Endothelial cell of umbilical vein (primary cell): ENCODE measurements at regions not wholly inside any gene's neighbourhood (a gene's known extent, or its start where the extent isn't known, plus 50 kb on each side); places are given as distances from the start of the nearest gene placed in this dataset.

Experiments
- BruUV-seq: library from RNA; stranded (reverse); fragments of 400-500 nt; replicated peaks from 2 replicates; lab custom pipeline; 2021; lab: Mats Ljungman, UMichigan
- CTCF ChIA-PET: fragments of 300-600, 350-600 bp; sonication (Branson Sonifier 250); formaldehyde crosslinking; loops from one replicate; lab custom pipeline; 2021; ENCODE audit warnings: antibody characterized with exemption, inconsistent platforms; lab: Charles Lee
- POLR2A ChIA-PET: fragments of 300-600, 350-600 bp; sonication (Branson Sonifier 250); formaldehyde crosslinking; loops from one replicate; lab custom pipeline; 2021; ENCODE audit warnings: antibody characterized with exemption, inconsistent platforms; lab: Charles Lee
- DNase-seq: peaks from one replicate; pipeline ENCODE4 v3.0.0-alpha.2; 2011; ENCODE audit warnings: low read depth, low spot score
- FAIRE-seq: peaks from 2 replicates; lab custom pipeline; 2011; peaks lifted over from hg19 to GRCh38; lab: Jason Lieb, UNC
- H2AFZ ChIP-seq: 2 replicates; pipeline ENCODE4 v1.6.0; 2012; ENCODE audit warnings: low read depth, low read length, control low read depth, inconsistent platforms
- H3K27ac ChIP-seq: 2 replicates; pipeline ENCODE4 v1.5.1; 2011; ENCODE audit warnings: low read depth, mild to moderate bottlenecking, control low read depth, low read length, moderate library complexity; ENCODE audit not compliant: insufficient read depth
- H3K27me3 ChIP-seq, 2 experiments: 2 replicates each; pipeline versions ENCODE4 v1.6.0 to v1.6.1; 2011; ENCODE audit warnings: low read length in 2 of 2, mixed read lengths in 1 of 2; ENCODE audit not compliant: control insufficient read depth in 2 of 2, insufficient read depth in 2 of 2
- H3K36me3 ChIP-seq, 2 experiments: 2 replicates in 1 of 2; 3 replicates in 1 of 2; pipeline ENCODE4 v1.5.1; 2011; ENCODE audit warnings: low read length in 2 of 2, mild to moderate bottlenecking in 1 of 2, moderate library complexity in 1 of 2; ENCODE audit not compliant: control insufficient read depth in 2 of 2, insufficient read depth in 2 of 2; ENCODE audit errors: extremely low read depth in 1 of 2
- H3K4me1 ChIP-seq: 3 replicates; pipeline ENCODE4 v1.5.1; 2011; ENCODE audit warnings: mild to moderate bottlenecking, low read length; ENCODE audit not compliant: control insufficient read depth, insufficient read depth; ENCODE audit errors: extremely low read depth
- H3K4me2 ChIP-seq: 2 replicates; pipeline ENCODE4 v1.6.1; 2011; ENCODE audit warnings: low read length, control low read depth, mixed read lengths; ENCODE audit not compliant: insufficient read depth
- H3K4me3 ChIP-seq, 3 experiments: fragments of 200-600 bp in 1 of 3; sonication (generic), shearing (Covaris generic) in 1 of 3; replicated peaks in 1 of 3; 2 replicates each; pipeline ENCODE4 v1.5.1; 2011 to 2016; ENCODE audit warnings: control low read depth in 3 of 3, low read length in 3 of 3, mild to moderate bottlenecking in 2 of 3, inconsistent platforms in 1 of 3, low read depth in 1 of 3, moderate library complexity in 1 of 3; ENCODE audit not compliant: insufficient read depth in 1 of 3
- H3K79me2 ChIP-seq: 2 replicates; pipeline ENCODE4 v1.6.0; 2012; ENCODE audit warnings: low read length, inconsistent platforms; ENCODE audit not compliant: control insufficient read depth, insufficient read depth
- H3K9ac ChIP-seq: replicated peaks from 2 replicates; pipeline ENCODE3; 2011; ENCODE audit warnings: low read length, control low read depth; ENCODE audit not compliant: insufficient read depth; ENCODE audit errors: extremely low read depth
- H3K9me1 ChIP-seq: replicated peaks from 3 replicates; pipeline ENCODE4 v1.6.0; 2011; ENCODE audit warnings: mild to moderate bottlenecking, low read length; ENCODE audit not compliant: control insufficient read depth, insufficient read depth; ENCODE audit errors: extremely low read depth
- H3K9me3 ChIP-seq: replicated peaks from 2 replicates; pipeline ENCODE4 v1.5.1; 2012; ENCODE audit warnings: low read length, inconsistent platforms; ENCODE audit not compliant: control insufficient read depth, insufficient read depth
- H4K20me1 ChIP-seq: replicated peaks from 2 replicates; pipeline ENCODE3; 2011; ENCODE audit warnings: mild to moderate bottlenecking, low read length; ENCODE audit not compliant: control insufficient read depth, insufficient read depth; ENCODE audit errors: extremely low read depth
- EZH2 ChIP-seq: IDR thresholded peaks from 2 replicates; pipeline ENCODE4 v1.6.1; 2012; ENCODE audit warnings: borderline replicate concordance, low read depth, mild to moderate bottlenecking, moderate library complexity, low read length, inconsistent platforms; ENCODE audit not compliant: severe bottlenecking
- FOS ChIP-seq: IDR thresholded peaks from 2 replicates; pipeline ENCODE4 v1.6.1; 2011; ENCODE audit warnings: mild to moderate bottlenecking, low read length, moderate library complexity, borderline replicate concordance; ENCODE audit not compliant: insufficient read depth
- GATA2 ChIP-seq: IDR thresholded peaks from 2 replicates; pipeline ENCODE4 v1.7.0; 2011; ENCODE audit warnings: low read depth, mild to moderate bottlenecking, moderate library complexity, mixed read lengths, low read length; ENCODE audit not compliant: insufficient read length, insufficient read depth
- JUN ChIP-seq: IDR thresholded peaks from 2 replicates; pipeline ENCODE4 v1.6.1; 2011; ENCODE audit warnings: borderline replicate concordance, low read depth; ENCODE audit not compliant: insufficient read length, insufficient read depth
- MYC ChIP-seq: IDR thresholded peaks from one replicate; pipeline ENCODE4 v1.6.1; 2011; ENCODE audit warnings: mild to moderate bottlenecking, low read depth, low read length
- POLR2A ChIP-seq: IDR thresholded peaks from 2 replicates; pipeline ENCODE4 v1.6.1; 2012; ENCODE audit warnings: low read depth, mild to moderate bottlenecking, control low read depth, low read length
- POLR2AphosphoS5 ChIP-seq: IDR thresholded peaks from 2 replicates; pipeline ENCODE4 v1.6.1; 2012; ENCODE audit warnings: low read depth, mild to moderate bottlenecking, control low read depth, low read length, moderate library complexity; ENCODE audit not compliant: insufficient read depth
- dilution Hi-C: fragments of 300-500 bp; cut with MboI; formaldehyde crosslinking; loops from one replicate; pipeline ENCODE4 v1.15.0; 2019; ENCODE audit warnings: low sequenced_read_pairs; ENCODE audit not compliant: extremely low pct_ligation_motif_present
- intact Hi-C: fragments of 100-400 bp; cut with micrococcal nuclease; formaldehyde crosslinking; loops from one replicate; pipeline ENCODE4 v1.10.0; 2022
- TF ChIP-seq, protein P1 (sequence below), 2 donors: IDR thresholded peaks; 1 replicate in 1 of 2; 2 replicates in 1 of 2; pipeline ENCODE4 v1.5.1; 2011; ENCODE audit warnings: low read length in 2 of 2, mild to moderate bottlenecking in 2 of 2, moderate library complexity in 2 of 2, control low read depth in 1 of 2, inconsistent platforms in 1 of 2, low read depth in 1 of 2; ENCODE audit not compliant: insufficient read depth in 1 of 2; ENCODE audit errors: extremely low read depth in 1 of 2
- TF ChIP-seq, protein P2 (sequence below): IDR thresholded peaks from 2 replicates; pipeline ENCODE4 v1.6.1; 2011; ENCODE audit not compliant: insufficient read depth, insufficient read length

- H2AFZ ChIP-seq, result no peak overlapping the region
- H3K79me2 ChIP-seq, result no peaks in the 10 kb centered on the region
- no peak for DNase-seq
- H4K20me1 ChIP-seq, result no peaks in the 10 kb centered on the region
- H3K4me2 ChIP-seq, result no peak overlapping the region
- intact Hi-C loops (no loop called here), dilution Hi-C loops (no loop called here)
- no peaks in the 10 kb centered on the region for H3K9me1 ChIP-seq
- H3K36me3 ChIP-seq, result no peaks in the 10 kb centered on the region
- H3K9me3 ChIP-seq, result peaks cover 5% of the 10 kb centered on the region
- no peaks in the 10 kb centered on the region for H3K4me1 ChIP-seq
- no peak overlapping the region for H3K4me3 ChIP-seq
- ChIA-PET POLR2A (no interaction called here), CTCF (no interaction called here)
- FAIRE-seq, result no peak
- no peak overlapping the region for H3K9ac ChIP-seq
- BruUV-seq, result no TSS peak
- H3K27me3 ChIP-seq, result no peaks in the 10 kb centered on the region
- TF ChIP-seq EZH2, result no peak
- no peak for TF ChIP-seq FOS
- TF ChIP-seq, protein P1, sequence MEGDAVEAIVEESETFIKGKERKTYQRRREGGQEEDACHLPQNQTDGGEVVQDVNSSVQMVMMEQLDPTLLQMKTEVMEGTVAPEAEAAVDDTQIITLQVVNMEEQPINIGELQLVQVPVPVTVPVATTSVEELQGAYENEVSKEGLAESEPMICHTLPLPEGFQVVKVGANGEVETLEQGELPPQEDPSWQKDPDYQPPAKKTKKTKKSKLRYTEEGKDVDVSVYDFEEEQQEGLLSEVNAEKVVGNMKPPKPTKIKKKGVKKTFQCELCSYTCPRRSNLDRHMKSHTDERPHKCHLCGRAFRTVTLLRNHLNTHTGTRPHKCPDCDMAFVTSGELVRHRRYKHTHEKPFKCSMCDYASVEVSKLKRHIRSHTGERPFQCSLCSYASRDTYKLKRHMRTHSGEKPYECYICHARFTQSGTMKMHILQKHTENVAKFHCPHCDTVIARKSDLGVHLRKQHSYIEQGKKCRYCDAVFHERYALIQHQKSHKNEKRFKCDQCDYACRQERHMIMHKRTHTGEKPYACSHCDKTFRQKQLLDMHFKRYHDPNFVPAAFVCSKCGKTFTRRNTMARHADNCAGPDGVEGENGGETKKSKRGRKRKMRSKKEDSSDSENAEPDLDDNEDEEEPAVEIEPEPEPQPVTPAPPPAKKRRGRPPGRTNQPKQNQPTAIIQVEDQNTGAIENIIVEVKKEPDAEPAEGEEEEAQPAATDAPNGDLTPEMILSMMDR (IDR thresholded peaks at IDR 0.05; ENCODE audit: extremely low read depth in 1 of 2, insufficient read depth in 1 of 2, low read depth in 1 of 2, low read length in 2 of 2), result no peak
- TF ChIP-seq MYC, result no peak
- no peak for TF ChIP-seq POLR2A
- no peak for TF ChIP-seq POLR2AphosphoS5
- no peak for TF ChIP-seq JUN
- TF ChIP-seq, protein P2, sequence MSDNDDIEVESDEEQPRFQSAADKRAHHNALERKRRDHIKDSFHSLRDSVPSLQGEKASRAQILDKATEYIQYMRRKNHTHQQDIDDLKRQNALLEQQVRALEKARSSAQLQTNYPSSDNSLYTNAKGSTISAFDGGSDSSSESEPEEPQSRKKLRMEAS, result no peak
- TF ChIP-seq GATA2, result no peak
- no peak overlapping the region for H3K27ac ChIP-seq
These were observed 252.7 kb downstream of the SOD2 start for GRCh38 chr6:159440349-159440748.
